NCI-H1436 (cell line): ENCODE measurements at regions not wholly inside any gene's neighbourhood (a gene's known extent, or its start where the extent isn't known, plus 50 kb on each side); places are given as distances from the start of the nearest gene placed in this dataset.
"Not testable (repeated sequence)": the region's sequence is repeated elsewhere in the genome, so short reads cannot be mapped to it uniquely, and the experiment has no call there.

Experiments used
- DNase-seq: peaks from one replicate; lab custom pipeline; 2025; lab: John Stamatoyannopoulos, UW

GRCh38 chr3:153919773-153920172 lies 201.4 kb upstream of the ARHGEF26 start:
- no peak for DNase-seq

DNA sequence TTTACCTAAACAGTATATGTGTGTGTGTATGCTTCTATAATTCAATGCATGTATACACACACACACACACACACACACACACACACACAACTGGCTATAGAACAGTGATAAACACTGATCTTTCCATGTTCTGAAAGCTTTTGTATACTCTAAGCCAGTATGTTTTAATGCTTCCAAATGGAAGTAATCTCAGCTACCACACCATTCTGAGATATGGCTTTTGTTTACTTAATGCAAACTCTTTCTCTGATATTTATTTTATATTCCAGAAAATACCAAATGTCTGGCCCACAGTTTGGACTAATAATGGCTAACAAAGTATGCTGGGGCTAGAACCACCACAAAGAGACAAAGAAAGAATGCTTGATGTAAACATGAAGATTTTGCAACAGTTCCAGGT lies 199.4 kb upstream of the ARHGEF26 start:
- DNase-seq: no peak

DNA sequence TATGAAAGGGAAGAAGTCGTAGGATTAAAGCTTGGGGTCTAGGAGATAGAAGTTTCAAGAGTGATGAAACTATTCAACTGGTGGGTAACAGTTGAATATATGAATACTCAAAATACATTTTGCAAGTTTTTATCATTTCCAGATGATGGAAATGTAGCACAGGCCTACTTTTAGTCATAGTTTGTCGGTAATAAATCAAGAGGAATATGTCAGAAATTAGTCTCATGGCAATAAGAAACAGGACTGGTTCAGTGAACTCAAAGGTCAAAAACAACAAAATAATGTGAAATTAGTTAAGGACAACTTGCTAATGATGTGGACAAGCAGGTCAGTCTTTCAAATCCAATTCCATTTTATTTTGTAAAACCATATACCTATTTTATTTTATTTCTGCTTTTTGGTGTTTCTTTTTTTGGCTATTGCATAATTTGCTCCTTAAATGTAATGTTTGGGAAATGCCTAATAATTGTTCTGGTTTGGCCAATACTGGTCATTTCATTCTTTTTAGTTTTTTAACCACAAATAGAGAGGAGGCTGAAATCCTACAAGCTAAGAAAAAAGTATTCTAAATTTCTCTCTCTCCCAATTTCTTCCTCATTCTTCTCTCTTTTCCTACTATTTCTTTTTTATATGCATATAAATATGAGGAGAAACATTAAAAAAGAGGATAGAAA lies 195.2 kb upstream of the ARHGEF26 start:
- DNase-seq: no peak

DNA sequence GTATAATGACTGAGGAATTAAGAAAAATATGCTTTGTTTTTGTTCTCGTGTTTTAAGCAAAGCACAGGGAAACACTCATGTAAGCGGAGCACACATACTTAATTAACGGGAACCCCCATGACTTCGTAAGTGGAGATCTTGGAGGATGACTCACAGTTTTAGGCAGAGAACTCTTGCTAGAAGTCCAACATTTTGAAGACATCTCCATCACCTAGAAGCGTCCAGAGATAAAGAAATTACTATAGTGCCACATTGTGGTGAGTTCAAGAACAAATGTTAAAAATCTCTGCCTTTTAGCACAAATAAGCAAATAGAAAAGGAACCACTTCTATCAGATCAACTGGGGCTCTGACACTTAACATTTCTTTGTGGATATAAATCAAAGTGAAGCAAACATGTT lies 194.1 kb upstream of the ARHGEF26 start:
- no peak for DNase-seq

GRCh38 chr3:153928851-153929250 lies 192.3 kb upstream of the ARHGEF26 start:
- no peak for DNase-seq

DNA sequence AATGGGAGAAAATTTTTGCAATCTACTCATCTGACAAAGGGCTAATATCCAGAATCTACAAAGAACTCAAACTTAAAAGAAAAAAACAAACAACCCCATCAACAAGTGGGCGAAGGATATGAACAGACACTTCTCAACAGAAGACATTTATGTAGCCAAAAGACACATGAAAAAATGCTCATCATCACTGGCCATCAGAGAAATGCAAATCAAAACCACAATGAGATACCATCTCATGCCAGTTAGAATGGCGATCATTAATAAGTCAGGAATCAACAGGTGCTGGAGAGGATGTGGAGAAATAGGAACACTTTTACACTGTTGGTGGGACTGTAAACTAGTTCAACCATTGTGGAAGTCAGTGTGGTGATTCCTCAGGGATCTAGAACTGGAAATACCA lies 187.7 kb upstream of the ARHGEF26 start:
- not testable (repeated sequence) for DNase-seq

- no peak for DNase-seq
Observed at GRCh38 chr3:153944084-153944483, 177.1 kb upstream of the ARHGEF26 start.

DNA sequence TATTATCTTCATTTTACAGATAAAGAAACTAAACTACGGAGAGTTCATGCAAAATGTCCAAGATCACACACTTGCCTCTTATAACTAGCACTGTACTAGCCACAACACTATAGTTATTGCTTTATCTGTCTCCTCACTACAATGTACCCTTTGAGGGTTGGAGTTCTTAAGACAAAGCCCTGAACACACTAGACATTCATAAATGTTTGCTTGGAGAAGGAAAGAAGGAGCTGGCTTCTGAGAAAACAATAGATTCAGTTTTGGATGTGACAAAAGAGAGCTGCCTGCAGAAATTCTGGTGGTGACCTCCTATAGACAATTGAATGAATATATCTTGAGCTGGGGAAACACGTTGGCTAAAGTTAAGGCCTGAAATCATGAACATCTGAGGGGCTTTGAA lies 169.9 kb upstream of the ARHGEF26 start:
- no peak for DNase-seq

GRCh38 chr3:153952091-153952490 lies 169.1 kb upstream of the ARHGEF26 start:
- no peak for DNase-seq

- no peak for DNase-seq
Observed at GRCh38 chr3:153956613-153957012, 164.6 kb upstream of the ARHGEF26 start.

GRCh38 chr3:153957421-153957820 lies 163.8 kb upstream of the ARHGEF26 start:
- DNase-seq: no peak

DNA sequence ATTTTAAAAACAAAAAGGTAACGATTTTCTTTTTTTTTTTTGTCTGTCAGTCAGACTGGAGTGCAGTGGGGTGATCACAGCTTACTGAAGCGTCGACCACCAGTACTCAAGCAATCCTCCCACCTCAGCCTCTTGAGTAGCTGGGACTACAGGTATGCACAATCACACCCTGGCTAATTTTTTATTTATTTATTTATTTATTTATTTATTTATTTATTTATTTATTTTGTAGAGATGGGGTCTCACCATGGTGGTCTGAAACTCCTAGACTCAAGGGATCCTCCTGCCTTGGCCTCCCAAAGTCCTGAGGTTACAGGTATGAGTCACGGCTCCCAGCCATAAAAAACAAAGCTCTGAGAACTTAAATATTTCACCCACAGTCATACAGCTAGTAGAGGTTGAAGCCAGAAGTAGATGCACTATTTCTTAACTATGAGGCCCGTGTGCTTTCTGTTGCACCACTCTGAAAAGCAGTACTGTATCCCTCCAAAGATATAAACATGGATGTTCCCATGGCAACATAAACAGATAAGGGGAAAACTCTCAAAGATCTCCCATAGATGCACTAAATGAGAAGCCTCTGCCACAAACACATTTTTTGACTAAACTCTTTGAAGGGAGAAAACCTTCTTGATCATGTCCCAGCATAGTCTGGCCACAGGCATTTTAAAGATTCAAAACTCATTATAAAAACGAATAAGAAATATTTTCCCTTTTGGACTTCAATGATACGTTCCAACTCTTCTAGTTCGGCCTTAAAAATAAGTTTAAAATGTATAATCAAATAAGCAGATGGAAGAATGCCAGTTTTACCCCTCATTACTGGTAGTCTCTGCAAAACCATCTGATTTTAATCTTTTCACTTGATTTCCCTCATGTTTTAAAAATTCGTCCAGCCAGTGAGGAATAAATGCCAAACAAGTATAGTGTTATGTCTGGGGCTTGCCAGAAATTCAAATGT lies 162.3 kb upstream of the ARHGEF26 start:
- DNase-seq: no peak

DNA sequence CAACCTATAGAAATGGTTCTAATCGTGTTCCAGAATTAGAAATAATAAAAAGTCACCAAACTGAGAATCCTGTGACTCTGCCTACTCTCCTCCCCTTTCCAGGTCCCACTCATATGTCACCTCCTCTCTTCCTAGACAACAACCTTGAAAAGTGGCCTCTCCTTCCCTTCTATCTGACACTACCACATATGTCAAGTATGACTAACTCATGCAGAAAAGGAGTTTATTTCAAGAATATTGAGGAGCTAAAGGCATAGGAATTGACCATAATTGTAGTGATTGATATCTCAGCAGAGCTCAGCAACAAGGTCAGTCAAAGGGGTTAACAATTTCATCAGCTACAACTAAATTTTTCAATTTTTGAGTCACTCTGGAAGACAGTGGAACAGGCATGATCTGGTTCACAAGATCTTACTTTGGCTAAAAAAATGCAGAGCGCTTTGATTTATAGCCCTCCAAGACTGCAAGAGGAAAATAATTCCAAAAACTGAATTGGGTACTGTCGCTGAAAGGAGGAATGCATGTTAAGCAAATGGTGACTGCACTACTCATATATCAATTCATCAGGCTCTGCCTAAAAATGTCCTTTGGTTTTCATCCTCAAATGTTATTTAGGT lies 160.6 kb upstream of the ARHGEF26 start:
- no peak for DNase-seq

- no peak for DNase-seq
Observed at GRCh38 chr3:153961494-153961893, 159.7 kb upstream of the ARHGEF26 start.

DNA sequence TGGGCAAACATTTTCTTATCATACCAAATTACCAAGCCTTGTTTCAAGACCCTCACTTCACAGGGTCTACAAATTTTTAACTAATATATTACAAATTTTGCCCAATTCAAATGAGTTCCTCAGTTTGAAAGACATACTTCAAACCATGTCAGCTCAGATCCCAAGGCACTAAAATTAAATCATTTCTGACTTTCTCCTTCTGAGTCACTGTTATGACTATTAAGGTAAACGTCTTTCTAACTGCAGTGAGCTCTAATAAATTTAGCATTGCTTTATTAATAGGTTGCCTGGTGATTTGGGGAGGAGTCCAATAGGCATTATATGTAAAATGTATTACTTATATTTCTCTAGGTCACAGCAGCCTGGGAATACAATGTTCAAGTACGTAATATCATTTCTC lies 158.2 kb upstream of the ARHGEF26 start:
- no peak for DNase-seq

GRCh38 chr3:153967260-153967659 lies 153.9 kb upstream of the ARHGEF26 start:
- no peak for DNase-seq

DNA sequence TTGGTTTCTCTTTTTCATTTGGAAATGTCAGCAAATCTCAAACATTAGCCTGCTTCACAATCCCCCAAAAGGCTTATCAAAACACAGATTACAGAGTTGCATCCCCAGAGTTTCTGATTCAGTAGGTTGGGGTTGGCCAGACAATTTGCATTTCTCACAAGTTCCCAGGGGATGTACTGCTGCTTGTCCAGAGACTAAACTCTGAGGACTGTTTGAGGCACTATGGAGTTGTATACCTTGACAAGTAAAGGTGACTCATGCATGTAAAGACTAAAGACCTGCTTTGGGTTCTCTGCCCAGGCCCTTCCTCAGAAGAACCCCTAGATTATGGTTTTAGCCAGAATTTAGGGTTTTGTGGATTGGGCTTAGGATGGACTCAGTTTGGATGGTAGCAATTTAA lies 151.1 kb upstream of the ARHGEF26 start:
- DNase-seq: no peak

GRCh38 chr3:153970741-153971347 lies 150.3 kb upstream of the ARHGEF26 start:
- DNase-seq: no peak

DNA sequence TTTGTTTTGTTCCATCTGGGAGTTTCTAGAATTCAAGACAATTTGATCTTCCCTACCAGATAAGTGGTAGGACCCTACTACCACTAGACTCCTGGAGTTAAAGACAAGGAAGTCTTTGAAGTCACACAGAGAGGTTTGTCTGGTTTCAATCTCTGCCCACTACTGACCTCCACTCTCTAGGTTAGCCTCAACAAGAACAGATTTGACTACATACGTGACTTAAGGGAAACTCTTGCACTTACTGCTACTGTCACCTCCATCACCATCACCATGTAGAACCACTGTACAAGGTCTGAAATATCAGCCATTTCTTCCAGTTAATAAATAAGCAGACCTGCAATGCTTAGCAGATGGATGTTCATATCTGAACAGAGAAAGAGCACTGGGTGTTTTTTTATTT lies 148.3 kb upstream of the ARHGEF26 start:
- no peak for DNase-seq

DNA sequence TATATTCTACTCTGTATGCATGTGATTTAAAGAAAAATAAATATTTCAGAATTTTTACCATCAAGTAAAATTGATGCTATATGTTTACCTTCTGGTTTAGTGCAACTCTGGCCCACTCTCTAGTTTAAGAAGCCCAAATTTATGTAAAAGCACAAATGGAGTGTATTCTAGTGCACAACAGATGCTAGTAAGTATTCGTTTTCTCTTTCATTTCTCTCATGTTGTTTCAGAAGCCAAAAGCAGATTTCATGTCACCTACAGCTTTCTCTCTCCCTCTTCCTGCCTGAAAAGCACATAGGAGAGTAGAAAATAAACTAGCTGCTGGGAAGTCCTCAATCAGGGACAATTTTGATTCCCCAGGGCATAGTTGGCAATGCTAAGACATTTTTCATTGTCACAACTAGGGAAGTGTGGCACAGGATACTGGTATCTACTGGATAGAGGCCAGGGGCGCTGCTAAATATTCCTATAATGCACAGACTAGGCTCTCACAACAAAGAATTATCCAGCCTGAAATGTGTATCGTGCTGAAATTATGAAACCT lies 147.4 kb upstream of the ARHGEF26 start:
- DNase-seq: no peak

DNA sequence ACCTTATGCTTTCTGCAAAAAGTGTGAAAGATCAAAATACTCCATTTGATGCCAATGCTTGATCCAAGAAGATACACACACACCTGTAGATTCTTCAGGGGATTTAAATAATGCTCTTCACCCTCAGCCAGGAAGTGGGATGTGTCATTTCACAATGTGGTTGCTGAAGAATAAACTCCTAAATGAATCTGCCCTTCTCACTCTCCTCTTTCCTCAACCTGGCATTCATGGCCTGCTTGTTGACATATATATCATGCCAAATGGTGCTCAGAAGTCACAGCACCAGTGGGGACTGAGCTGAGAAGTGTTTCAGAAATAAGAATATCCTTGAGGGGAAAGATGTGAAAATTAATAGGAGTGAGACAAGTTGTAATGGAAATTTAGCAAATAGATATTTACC lies 146.6 kb upstream of the ARHGEF26 start:
- no peak for DNase-seq

- DNase-seq: no peak
Observed at GRCh38 chr3:153976891-153977554, 144.2 kb upstream of the ARHGEF26 start.
